GM19324 (cell line): ENCODE measurements at regions not wholly inside any gene's neighbourhood (a gene's known extent, or its start where the extent isn't known, plus 50 kb on each side); places are given as distances from the start of the nearest gene placed in this dataset.

Experiments
- ATAC-seq: cut with Tn5 transposase; IDR thresholded peaks from one replicate; pipeline ENCODE4 v1.9.1; 2021; ENCODE audit warnings: mild to moderate bottlenecking, moderate library complexity; ENCODE audit not compliant: unreplicated experiment, low FRiP score

DNA sequence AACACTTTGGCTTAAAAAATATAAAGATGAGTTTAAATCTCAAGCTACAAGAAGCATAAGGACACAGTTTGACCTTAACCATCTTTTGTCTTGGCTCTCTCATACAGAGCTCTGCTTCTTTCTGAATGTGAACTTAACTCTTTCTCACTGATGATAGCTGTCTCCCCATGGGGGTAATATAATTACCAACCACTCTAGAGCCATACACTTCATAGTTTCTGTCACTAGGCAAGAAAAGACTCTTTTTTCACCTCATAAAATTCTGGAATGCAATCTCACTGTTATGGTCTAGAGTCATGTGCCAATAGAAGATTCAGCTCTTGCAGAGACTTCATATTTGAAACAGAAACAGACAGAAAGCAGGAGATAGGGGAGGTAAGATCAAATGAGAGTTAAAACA lies 481.7 kb upstream of the AGA start:
- no peak for ATAC-seq

DNA sequence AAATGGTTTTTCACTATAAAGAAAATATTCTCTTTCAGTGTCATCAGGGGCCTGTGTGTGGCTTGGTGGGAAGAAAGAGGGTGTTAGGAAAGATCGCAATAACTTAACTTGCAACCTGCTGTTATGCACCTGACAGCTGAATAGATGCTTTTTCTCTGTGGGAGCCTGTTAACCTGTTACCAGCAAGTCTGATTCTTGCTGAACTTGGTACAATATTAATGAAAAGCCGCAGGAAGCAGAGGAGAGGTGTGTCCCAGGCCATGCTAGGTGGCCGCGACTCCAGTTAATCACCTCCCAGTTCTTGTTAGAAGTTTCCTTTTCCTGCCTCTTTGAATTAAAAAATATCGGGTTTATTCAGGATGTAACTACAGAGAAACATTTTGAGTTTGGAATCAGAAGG lies 494.8 kb upstream of the AGA start:
- ATAC-seq = no peak

DNA sequence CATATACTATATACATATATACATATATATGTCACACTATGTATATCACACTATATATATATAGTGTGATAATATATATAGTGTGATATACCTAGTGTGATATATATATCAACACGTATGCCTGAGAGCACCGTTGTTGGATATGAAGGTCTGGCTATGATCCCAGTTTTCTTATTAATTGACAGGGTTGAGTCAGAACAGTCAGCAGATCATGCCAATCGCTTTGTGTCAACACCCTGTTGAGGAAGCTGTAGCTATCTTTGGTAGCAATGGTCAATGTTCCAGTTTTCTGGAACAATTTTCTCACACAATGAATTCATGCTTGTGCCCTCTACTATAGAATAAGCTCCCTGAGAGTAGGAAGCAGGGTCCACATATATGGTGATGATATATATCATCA lies 496.0 kb upstream of the AGA start:
- ATAC-seq = no peak

DNA sequence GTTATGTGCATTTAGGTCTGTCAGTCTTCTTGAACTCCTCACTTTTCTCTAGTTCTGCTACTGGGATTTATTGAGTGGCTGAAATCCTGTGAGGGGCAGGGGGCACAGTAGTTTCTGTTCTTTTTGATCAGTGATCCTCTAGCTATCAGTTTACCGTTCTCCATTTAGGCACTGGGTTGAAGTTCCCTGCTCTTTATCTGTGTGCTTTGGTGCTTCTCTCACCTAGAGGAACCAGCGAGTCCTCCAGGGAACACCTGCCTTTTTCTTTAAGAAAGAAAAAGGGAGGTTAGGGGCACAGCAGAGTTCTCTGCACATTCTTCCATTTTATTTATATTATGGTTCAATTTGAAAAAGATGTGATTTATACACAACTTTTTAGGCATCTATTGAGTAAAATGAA lies 503.0 kb upstream of the AGA start:
- ATAC-seq = no peak

DNA sequence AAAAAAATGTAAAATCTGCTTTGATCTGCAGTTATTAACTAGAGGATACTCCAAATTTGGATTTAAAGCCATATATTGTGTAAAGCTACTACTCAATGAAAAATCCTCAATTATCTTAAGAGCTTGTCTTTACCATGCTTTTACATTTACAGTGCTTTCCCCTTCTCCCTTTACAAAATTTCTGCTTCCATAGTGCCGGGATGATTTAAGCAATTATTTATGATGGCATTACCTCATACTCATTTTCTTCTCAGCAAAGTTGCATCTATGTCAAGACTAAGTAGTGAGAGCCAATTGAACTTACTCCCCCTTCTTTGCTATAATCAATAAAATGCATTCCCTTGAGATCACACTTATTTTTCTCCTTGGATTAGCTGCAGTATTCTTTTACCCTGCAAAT lies 505.4 kb upstream of the AGA start:
- ATAC-seq = no peak

DNA sequence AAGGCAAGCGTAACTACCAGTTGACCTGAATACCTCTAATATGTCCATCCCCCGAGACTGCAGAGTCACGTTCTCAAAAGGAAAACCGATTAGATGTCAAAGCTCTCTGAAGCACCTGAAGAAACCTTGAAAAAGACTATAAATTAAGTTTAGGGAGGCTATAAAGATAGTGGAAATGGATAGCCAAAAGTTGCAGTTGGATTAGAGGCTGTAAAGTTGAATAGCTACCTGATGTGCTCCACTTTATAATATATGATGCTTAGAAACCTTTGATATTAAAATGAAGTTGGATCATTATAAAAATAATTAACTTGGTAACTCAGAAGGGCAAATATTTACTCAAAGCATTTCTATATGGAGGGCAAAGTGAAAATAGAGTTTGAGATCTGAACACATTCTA lies 506.6 kb upstream of the AGA start:
- ATAC-seq = no peak

DNA sequence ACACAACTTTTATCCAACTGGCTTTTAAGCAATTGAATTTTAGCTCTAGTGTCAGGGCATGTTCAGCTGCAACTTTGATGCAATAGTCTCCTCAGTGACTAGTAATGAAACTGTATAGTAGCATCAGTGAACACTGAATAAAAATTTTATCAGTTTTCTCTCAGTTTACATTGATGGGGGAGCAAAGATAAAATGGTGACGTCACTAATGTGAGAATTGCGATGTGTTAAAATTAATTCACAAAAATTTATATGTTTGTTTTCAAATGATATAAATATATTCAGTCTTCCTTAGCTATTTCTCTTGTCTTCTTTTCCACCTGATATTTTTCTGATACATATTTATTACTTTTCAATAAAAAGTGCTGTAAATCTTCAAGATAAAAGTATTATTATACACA lies 508.8 kb upstream of the AGA start:
- ATAC-seq = no peak

DNA sequence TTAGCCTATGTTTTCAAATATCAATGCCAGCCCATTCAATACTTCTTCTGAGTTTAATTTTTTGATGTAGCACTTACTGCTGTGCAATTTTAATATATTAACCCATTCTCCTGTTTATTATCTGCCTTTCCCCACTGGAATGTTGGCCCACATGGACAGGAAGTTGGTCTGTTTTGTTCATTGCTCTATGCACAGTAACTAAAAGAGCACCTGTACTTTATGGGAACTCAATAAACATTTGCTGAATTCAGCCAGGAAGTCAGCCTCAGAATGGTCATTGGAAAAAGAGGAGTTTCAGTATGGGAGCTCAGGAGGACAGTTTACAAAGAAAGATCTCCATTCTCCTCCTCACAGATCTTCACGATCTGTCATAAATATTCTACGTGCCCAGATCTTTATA lies 510.5 kb upstream of the AGA start:
- no peak for ATAC-seq

DNA sequence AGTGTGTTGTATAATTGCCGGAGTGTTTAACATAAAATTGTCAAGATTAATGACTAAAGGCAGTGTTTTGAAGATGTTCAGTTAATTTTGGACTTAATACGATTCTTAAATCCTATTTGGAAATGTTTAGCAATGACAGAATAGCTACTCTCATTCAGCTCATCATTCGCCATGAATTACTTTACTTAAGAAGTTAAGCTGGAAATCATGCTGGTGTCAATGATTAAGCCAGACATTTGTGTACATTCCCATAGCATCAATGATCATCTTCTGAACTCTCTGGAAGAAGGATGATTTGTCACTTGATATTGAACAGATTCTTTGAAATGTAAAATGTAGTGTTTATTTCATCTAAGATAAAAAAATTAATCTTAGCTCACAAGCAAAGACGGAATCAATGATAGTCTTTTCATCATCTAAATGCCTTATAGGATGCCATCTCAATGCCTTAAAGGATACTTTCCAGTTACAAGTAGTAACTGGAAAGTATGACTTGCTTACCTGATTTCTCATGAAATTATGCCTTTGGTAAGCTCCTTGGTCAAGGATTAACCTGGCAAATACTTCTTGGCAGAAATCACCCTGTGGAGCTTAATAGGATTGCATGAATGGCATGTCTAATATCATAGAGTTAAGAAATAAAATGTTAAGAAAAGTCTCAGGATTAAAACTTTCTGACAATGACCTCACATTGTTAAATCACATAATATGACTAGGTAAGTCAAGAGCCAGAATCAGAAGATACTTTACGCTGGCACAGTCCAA lies 515.5 kb upstream of the AGA start:
- ATAC-seq = no peak

DNA sequence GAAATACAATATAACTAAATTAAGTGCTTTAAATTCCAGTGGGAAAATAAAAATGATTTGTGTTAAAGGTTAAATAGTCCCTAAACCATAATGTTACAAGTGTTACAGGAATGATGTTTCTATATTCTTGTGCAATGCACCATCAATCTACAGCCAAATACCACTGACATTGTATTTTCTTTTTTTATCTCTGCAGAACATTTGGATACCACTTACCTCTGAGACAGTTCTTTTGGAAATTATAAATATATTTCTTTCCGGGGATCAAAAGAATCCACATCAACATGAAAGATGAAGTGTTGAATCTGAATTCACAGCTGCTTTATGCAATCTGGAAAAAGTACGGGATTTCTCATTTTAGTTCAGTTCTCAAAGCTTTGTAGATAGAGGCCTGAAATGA lies 518.3 kb upstream of the AGA start:
- no peak for ATAC-seq

DNA sequence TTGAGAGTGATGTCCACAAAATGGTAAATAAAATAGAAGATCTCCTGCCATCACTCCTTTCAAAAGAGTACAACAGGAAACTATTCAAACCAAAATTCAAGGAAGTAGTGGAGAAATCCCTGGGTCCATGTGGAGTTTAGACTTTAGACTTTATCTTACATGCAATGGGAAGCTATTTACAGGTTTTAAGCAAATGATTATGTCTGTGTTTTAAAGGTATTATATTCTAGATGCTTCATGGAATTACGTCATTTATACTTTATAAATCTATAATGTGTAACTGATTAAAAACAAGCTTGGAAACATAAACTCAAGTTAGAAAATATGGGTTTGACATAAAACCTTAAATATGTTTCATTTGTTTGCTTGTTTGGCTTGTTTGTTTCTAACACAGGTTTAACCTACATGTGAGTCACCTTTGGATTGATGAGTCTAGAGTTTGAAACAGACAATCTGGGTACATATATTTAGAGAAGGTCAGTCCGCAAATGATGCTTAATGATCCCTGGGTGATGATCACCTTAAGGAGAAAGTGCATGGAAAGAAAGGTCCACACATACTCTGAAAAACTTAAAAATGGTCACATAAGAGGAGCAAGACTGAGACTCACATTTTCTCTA lies 519.6 kb upstream of the AGA start:
- ATAC-seq = no peak

DNA sequence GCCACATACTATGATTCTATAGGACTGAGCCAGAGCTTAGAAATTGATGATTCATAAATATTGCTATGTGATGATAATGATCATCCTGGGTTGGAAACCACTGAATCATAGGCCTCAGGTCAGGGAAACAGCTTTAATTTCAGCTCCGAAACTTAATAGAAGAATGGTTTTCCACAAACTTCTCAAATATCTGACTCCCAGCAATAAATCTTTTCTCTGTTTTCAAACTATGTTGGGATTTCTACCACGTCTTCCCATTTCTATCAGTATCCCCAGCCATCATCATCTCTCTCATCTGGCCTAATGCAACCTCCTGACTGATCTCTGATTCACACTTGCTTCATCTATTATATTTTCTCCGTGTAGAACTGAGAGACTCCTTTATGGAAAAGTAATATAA lies 521.8 kb upstream of the AGA start:
- ATAC-seq = no peak

DNA sequence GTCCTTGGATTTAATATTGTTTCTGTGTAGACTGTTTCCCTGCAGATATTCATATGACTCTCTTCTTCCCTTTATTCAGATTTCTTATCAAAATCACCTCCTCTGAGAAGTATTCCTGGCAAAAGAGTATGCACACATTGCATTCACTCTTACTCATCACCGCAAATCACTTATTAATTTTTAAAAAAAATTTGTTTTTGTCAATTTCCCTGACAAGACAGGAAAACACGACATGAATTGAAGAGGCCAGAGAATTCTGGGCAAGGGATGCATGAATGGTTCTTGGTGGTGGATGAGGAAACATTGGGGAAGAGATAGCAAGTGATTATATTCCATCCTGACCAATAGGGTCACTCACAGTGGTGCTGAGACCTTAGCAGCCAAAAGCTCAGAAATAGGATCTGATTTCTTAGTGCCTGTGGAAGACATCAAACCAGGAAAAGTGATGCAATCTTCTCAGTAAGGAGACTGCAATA lies 522.5 kb upstream of the AGA start:
- no peak for ATAC-seq

DNA sequence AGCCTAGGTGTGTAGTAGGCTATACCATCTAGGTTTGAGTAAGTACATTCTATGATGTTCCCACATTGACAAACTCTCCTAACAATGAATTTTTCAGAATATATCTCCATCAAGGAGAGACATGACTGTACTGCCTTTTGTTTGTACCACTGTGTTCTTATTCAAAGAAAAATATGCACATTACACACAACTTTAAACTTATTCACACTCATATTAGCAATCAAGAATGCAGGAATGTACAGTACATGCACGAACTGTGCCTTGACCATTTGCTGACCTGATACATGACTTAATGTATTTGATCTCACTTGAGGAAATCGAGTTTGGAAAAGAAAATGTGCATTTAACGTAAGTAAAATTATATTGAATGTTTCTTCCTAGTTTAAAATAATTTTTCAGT lies 525.1 kb upstream of the AGA start:
- ATAC-seq = no peak

DNA sequence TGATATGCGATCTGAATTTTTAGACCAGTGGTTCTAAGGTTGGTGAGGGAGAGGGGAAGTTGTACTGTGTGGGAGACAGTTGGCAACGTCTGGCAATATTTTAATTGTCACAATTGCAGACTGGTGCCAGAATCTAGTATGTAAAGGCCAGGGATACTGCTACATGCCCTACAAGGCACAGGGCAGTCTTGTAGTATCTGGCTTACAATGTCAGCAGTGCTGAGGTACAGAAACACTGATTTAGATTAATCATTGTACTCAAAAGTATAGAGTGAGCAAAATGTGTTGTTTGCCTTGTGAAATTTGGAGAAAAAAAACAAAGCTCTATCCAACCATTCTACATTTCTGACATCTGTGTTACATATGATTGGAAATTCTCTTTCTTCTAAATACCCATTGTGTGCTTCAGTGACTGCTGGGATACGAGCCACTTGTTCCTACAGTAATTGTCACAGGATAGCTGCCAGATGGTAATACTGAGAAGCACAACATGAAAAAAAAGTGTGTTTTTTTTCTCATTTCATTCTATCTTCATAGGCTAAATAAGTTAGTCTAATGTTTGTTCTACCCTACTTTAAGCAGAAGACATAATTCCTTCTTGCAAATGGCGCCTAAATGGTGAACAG lies 526.7 kb upstream of the AGA start:
- no peak for ATAC-seq

DNA sequence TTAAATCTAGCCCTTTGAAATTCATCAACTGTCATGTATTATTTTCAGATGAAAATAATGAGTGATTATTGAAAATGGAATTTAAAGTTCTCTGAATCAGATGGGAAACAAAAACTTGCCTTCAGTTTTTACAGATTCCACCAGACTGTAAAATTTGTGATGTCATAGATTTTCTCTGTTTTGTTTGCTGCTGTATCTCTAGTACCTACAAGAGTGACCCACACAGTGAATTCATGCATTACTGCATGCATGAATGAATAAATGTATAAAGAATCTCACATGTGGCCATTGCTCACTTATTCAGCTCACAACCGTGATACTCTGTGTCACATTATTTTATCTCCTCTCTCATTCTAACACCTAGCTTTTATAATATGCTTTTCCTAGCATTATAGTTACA lies 532.2 kb upstream of the AGA start:
- ATAC-seq = no peak

DNA sequence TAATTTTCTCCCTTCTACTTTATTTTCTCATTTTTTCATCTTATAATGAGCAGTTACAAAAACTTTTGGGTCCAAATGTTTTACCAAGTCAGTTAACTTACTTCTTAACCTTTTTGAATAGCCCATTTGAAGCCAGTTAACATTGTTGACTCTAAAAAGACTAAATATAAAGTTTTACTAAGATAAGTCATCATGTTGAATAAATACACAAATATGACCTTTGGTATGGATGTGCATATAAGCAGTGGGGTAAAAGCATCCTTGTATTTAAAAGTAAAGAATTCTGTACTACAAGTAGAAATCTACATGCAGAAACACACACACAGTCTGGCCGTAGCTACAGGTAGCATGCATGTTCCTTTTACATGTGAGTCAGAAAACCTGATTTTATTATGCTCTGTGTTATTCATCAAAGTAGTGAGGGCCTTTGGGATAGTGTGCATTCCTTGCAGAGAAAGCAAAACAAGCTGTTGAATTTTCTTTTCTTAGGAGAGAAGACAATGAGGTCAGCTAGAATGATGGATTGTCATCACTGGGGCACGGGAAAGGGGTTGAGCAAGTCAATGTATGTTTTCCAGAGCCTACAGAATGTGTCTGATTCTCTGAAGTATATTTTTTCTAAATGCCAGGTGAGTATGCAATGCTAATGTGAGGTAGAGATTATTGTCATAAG lies 533.2 kb upstream of the AGA start:
- ATAC-seq = no peak

DNA sequence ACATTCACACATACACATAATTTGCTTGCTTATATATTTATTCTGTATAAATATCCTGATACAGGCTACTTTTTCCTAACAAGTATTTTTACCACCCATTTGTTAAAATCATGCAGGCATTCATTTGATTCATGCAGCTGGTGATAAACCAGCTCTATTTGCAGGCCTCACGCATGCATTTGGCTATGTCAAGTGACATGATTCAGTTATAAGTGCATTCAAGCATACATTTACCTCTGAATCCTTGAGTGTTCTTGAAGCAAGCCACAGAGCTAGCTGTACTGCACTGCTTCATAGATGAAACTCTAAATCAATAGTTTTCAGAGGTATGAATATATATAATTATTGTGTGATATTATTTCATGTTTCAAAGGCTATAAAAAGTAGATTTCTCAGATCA lies 544.0 kb upstream of the AGA start:
- no peak for ATAC-seq

DNA sequence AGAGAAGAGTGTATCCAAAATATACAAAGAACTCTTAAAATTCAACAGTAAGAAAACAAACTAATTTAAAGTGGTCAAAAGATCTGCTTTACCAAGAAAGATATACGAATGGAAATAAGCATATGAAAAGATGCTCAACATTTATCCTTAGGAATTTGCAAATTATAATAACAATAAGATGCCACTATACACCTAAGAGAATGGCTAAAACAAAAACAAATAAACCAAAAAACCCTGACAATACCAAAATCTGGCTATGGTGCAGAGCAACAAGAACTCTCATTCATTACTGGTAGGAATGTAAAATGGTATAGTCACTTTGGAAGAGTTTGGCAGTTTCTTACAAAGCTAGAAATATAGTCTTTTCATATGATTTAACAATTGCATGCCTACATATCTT lies 545.7 kb upstream of the AGA start:
- no peak for ATAC-seq

DNA sequence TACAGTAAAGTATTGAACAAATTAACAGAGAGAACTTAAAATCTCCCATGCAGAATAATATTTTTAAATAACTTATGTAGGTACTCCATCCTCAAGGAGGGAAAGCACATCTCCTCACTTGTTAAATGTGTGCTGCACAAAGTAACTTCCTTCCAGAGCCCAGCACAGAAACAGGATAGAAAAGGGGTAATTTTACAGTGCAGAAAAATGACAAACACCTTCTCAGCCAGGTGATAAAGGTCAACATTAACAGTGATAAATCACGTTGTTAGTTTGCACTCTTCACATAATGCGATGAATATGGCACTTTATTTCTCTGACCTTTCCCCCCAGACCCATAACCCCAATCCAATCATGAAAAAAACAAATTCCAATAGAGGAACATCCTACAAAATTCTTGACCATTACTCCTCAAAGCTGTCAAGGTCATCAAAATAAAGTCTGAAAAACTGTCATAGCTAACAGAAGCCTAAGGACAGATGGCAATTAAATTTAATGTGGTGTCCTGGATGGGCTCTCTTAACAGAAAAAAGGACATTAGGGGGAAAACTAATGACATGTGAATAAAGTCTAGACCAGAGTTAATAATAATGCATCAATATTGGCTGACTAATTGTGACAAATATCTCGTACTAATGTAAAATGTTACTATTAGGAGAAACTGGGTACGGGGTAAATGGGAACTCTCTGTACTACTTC lies 547.4 kb upstream of the AGA start:
- ATAC-seq = no peak

DNA sequence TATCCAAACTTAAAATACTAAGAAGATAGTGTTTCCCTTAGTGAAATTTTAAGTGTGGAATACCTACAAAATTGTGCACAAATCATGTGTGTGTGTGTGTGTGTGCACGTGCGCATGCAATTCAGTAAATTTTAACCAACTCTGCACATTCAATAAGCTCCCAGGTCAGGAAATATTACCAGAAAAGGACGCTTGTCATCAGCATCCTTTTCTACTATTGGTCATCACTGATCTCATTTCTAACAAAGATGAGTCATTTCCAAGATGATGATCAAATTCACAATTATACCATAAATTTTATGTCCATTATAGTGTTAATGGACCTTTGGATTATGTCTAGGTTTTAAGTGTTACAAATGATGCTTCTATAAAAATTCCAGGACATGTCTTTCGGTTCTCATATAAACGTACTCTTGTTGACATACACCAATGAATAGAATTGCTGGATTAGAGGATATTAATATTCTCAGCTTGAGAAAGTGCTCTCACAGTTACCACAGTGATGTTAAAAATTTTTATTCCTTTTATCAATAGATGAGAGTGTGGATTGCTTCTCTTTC lies 560.9 kb upstream of the AGA start:
- no peak for ATAC-seq
